GM19438 (cell line): ENCODE measurements at regions not wholly inside any gene's neighbourhood (a gene's known extent, or its start where the extent isn't known, plus 50 kb on each side); places are given as distances from the start of the nearest gene placed in this dataset.

Source experiments
- ATAC-seq: cut with Tn5 transposase; IDR thresholded peaks from one replicate; pipeline ENCODE4 v1.9.1; 2021; ENCODE audit warnings: low read depth; ENCODE audit not compliant: unreplicated experiment

- no peak for ATAC-seq
Measured at GRCh38 chr4:148831945-148832344, 389.7 kb upstream of the NR3C2 start.

- no peak for ATAC-seq
Measured at GRCh38 chr4:148828291-148828690, 386.1 kb upstream of the NR3C2 start.

- ATAC-seq = no peak
Measured at GRCh38 chr4:148827781-148828180, 385.6 kb upstream of the NR3C2 start.

- no peak for ATAC-seq
Measured at GRCh38 chr4:148823419-148823769, 381.2 kb upstream of the NR3C2 start.

- no peak for ATAC-seq
Measured at GRCh38 chr4:148822572-148823418, 380.6 kb upstream of the NR3C2 start.

- no peak for ATAC-seq
Measured at GRCh38 chr4:148814030-148814429, 371.8 kb upstream of the NR3C2 start.

GRCh38 chr4:148813289-148813688 is 371.1 kb upstream of the NR3C2 start:
- no peak for ATAC-seq

- ATAC-seq = no peak
Measured at GRCh38 chr4:148812101-148812500, 369.9 kb upstream of the NR3C2 start.

- no peak for ATAC-seq
Measured at GRCh38 chr4:148810461-148810860, 368.2 kb upstream of the NR3C2 start.

- ATAC-seq = no peak
Measured at GRCh38 chr4:148808416-148808815, 366.2 kb upstream of the NR3C2 start.

GRCh38 chr4:148800940-148801339 is 358.7 kb upstream of the NR3C2 start:
- no peak for ATAC-seq

- no peak for ATAC-seq
Measured at GRCh38 chr4:148800336-148800885, 358.2 kb upstream of the NR3C2 start.

GRCh38 chr4:148795156-148795864 is 353.1 kb upstream of the NR3C2 start:
- ATAC-seq = no peak

- no peak for ATAC-seq
Measured at GRCh38 chr4:148793221-148793620, 351.0 kb upstream of the NR3C2 start.

- ATAC-seq = no peak
Measured at GRCh38 chr4:148790691-148791090, 348.5 kb upstream of the NR3C2 start.

GRCh38 chr4:148790246-148790645 is 348.0 kb upstream of the NR3C2 start:
- ATAC-seq = no peak

GRCh38 chr4:148787831-148788477 is 345.7 kb upstream of the NR3C2 start:
- ATAC-seq = no peak

- ATAC-seq = no peak
Measured at GRCh38 chr4:148787285-148787684, 345.1 kb upstream of the NR3C2 start.

GRCh38 chr4:148786699-148787098 is 344.5 kb upstream of the NR3C2 start:
- ATAC-seq = no peak

- no peak for ATAC-seq
Measured at GRCh38 chr4:148782284-148782683, 340.1 kb upstream of the NR3C2 start.

- no peak for ATAC-seq
Measured at GRCh38 chr4:148780426-148781005, 338.3 kb upstream of the NR3C2 start.
